T47D (cell line): ENCODE measurements at regions not wholly inside any gene's neighbourhood (a gene's known extent, or its start where the extent isn't known, plus 50 kb on each side); places are given as distances from the start of the nearest gene placed in this dataset.
"Not testable (repeated sequence)": the region's sequence is repeated elsewhere in the genome, so short reads cannot be mapped to it uniquely, and the experiment has no call there.

Source experiments
- DNase-seq, 2 experiments: peaks; one replicate each; pipeline versions ENCODE4 v3.0.0 to v3.0.0-alpha.2; 2011 to 2012; ENCODE audit warnings: low read depth in 1 of 2, low spot score in 1 of 2
- JUND ChIP-seq: IDR thresholded peaks from 2 replicates; pipeline ENCODE4 v1.6.1; 2012; ENCODE audit warnings: low read depth
- in situ Hi-C: cut with HindIII; loops from 2 replicates; pipeline ENCODE4 v1.10.0; 2016; ENCODE audit warnings: low sequenced_read_pairs, low pct_unique_long_range_greater_than_20kb

- TF ChIP-seq JUND, result no peak
Observed at GRCh38 chr6:71642793-71643192, 243.6 kb upstream of the RIMS1 start.

DNA sequence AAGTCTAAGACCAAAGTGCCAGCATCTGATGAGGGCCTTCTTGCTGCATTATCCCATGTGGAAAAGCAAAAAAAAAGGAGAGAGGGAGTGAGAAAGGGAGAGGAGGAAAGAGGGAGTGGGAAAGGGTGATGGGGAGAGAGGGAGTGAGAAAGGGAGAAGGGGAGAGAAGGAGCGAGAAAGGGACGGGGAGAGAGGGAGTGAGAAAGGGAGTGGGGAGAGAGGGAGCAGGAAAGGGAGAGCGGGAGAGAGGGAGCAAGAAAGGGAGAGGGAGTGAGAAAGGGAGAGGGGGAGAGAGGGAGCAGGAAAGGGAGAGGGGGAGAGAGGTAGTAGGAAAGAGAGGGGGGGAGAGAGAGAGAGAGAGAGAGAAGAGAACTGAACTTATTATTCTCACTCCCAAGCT lies 241.1 kb upstream of the RIMS1 start:
- no peak for DNase-seq
- in situ Hi-C loops, result no loop called here
- TF ChIP-seq JUND, result no peak

More at GRCh38 chr6:71642793-71643192, 243.6 kb upstream of the RIMS1 start:
- in situ Hi-C loops, result no loop called here
- DNase-seq, result no peak

DNA sequence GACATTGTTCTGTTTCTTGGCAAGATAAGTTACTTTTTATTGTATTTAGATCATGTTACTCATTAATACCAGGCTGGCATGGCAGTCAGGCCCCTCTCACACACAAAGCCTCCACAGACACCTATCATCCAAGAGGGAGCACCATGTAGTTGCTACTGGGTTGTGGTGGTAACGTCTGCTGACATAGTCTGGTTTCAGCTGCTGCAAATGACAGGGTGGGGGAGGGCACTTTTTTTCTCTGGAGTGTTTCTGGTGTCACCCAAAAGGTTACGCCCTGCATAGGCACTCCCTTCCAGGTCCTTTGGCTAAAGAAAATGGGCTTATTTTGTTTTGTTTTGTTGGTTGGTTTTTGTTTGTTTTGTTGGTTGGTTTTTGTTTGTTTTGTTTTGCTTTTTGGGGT lies 236.4 kb upstream of the RIMS1 start:
- no peak for TF ChIP-seq JUND
- in situ Hi-C loops, result no loop called here
- no peak for DNase-seq

- no peak for DNase-seq
- in situ Hi-C loops, result no loop called here
- no peak for TF ChIP-seq JUND
Observed at GRCh38 chr6:71651636-71652035, 234.7 kb upstream of the RIMS1 start.

DNA sequence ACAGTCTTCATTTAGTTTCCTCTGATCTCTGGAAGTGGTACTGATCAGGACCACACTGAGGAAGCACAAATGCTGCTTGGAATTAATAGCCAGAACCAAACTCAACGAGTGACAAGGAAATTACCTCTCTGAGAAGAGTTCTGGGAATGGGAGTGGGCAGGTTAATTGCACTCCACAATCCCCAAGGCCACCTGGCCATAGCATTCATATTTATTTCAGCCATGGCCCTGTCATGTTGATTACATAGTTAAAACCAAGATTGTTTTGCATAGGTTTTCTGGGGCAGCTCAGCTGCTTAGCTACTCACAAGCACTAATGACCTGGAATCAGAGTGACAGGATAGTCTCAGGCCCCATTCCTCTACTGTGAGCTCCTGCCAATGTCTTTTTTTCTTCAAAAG lies 230.2 kb upstream of the RIMS1 start:
- in situ Hi-C loops, result no loop called here
- TF ChIP-seq JUND, result no peak

DNA sequence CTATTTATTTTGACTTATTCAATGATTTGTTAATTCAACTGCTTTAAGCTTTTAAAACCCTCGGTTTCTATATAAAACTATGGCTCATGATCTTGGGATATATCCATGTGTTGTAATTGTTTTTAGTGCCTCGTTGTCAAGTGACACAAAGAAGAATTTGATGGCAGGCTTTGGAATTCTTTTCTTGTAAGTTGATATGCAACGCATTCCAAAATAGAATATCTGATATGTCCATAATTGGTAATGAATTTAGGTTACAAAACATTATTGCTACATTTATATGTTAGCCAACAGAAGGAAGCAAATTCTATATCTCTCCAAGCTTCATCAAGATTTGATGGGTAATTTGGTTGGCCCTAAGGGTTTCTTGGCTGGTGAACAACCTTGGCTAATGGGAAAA lies 220.4 kb upstream of the RIMS1 start:
- no peak for DNase-seq
- TF ChIP-seq JUND, result no peak

More for the DNA sequence above, 230.2 kb upstream of the RIMS1 start:
- DNase-seq, result no peak

GRCh38 chr6:71672876-71673275 lies 213.5 kb upstream of the RIMS1 start:
- TF ChIP-seq JUND, result no peak
- in situ Hi-C loops, result no loop called here

More for the DNA sequence above, 220.4 kb upstream of the RIMS1 start:
- in situ Hi-C loops, result no loop called here

GRCh38 chr6:71675386-71675785 lies 211.0 kb upstream of the RIMS1 start:
- no peak for TF ChIP-seq JUND
- DNase-seq, result no peak
- in situ Hi-C loops, result no loop called here

More at GRCh38 chr6:71672876-71673275, 213.5 kb upstream of the RIMS1 start:
- DNase-seq, result no peak

GRCh38 chr6:71676298-71676697 lies 210.1 kb upstream of the RIMS1 start:
- in situ Hi-C loops, result no loop called here
- no peak for TF ChIP-seq JUND
- DNase-seq, result no peak

DNA sequence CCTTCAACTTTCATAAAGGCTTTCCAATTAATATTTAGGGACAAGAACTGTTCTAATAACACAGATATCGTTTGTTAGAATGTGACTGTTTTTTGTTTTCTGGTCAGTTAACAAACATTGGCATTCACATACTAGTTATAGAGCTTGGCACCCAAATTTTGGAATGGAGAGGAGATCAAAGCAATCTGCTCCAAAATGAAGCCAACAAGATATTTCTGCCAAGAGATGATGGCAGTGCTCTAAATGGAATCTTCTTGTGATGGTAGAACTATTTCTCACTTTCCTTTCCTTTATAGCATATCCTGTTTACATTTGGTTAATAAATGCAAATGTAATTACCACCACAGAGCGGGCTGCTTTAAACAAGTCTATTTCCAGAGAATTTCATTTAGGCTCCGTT lies 208.3 kb upstream of the RIMS1 start:
- in situ Hi-C loops, result no loop called here
- TF ChIP-seq JUND, result no peak
- DNase-seq, result no peak

- TF ChIP-seq JUND, result no peak
- in situ Hi-C loops, result no loop called here
- no peak for DNase-seq
Observed at GRCh38 chr6:71681234-71681867, 205.0 kb upstream of the RIMS1 start.

DNA sequence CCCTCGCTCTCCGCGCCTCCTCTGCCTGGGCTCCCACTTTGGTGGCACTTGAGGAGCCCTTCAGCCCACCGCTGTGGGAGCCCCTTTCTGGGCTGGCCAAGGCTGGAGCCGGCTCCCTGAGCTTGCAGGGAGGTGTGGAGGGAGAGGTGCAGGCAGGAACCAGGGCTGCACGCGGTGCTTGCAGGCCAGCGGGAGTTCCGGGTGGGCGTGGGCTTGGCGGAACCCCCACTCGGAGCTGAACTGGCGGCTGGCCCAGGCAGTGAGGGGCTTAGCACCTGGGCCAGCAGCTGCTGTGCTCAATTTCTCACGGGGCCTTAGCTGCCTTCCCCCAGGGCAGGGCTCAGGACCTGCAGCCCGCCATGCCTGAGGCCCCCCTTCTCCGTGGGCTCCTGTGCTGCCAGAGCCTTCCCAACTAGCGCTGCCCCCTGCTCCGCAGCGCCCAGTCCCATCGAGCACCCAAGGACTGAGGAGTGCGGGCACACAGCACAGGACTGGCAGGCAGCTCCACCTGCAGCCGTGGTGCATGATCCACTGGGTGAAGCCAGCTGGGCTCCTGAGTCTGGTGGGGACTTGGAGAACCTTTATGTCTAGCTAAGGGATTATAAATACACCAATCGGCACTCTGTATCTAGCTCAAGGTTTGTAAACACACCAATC lies 200.2 kb upstream of the RIMS1 start:
- DNase-seq, in situ Hi-C loops: not testable (repeated sequence)

- in situ Hi-C loops, result no loop called here
- TF ChIP-seq JUND, result no peak
- DNase-seq, result no peak
Observed at GRCh38 chr6:71698702-71699101, 187.6 kb upstream of the RIMS1 start.

DNA sequence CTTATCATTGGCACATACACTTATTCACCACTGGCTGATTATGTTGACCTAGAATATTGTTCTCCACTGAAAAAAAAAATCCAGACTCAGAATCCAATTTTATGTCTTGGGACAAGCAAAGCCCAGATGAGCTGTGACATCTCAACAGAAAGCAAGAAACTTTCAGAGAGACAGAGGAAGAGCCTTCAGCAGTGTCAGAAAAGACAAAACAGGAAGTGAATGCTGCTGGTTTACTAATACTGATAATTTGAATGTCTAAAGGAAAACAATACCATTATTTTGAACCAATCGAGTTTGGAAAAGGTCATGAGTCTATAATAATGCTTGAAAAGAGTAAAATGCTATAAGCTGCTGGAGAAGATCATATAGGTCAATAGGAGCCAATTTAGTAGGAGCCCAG lies 179.8 kb upstream of the RIMS1 start:
- no peak for DNase-seq
- TF ChIP-seq JUND, result no peak
- in situ Hi-C loops, result no loop called here
